Peyer's patch (tissue), 4 donors: ENCODE measurements at regions not wholly inside any gene's neighbourhood (a gene's known extent, or its start where the extent isn't known, plus 50 kb on each side); places are given as distances from the start of the nearest gene placed in this dataset.

Experiments used
- DNase-seq, 3 donors: peaks; one replicate each; pipeline ENCODE4 v3.0.0-alpha.2; 2017 to 2019
- H3K27ac ChIP-seq, 4 donors: fragments of 200-600 bp; sonication (generic); one replicate each; pipeline ENCODE4 v1.5.1; 2016 to 2019
- H3K27me3 ChIP-seq, 2 donors: fragments of 200-600 bp; sonication (generic); one replicate each; pipeline ENCODE4 v1.5.1; 2019
- H3K36me3 ChIP-seq, 3 donors: fragments of 200-600 bp; sonication (generic); one replicate each; pipeline ENCODE4 v1.5.1; 2016 to 2019
- H3K4me1 ChIP-seq, 4 donors: fragments of 200-600 bp; sonication (generic); one replicate each; pipeline ENCODE4 v1.5.1; 2016 to 2019
- H3K4me3 ChIP-seq, 4 donors: fragments of 200-600 bp; sonication (generic); 1 replicate in 3 of 4; 2 replicates in 1 of 4; pipeline ENCODE4 v1.5.1; 2016 to 2019; ENCODE audit warnings: mild to moderate bottlenecking in 1 of 4
- H3K9me3 ChIP-seq, 4 donors: fragments of 200-600 bp; sonication (generic); one replicate each; pipeline ENCODE4 v1.5.1; 2016 to 2019; ENCODE audit warnings: mild to moderate bottlenecking in 1 of 4
- CTCF ChIP-seq, 6 experiments: fragments of 450-650 bp in 4 of 6; fragments of 200-600 bp in 2 of 6; sonication (generic) in 1 of 6; IDR thresholded peaks; one replicate each; pipeline ENCODE4 v1.5.1; 2017 to 2019; ENCODE audit warnings: antibody characterized with exemption in 6 of 6, mild to moderate bottlenecking in 3 of 6, moderate library complexity in 1 of 6
- POLR2A ChIP-seq, 2 donors: fragments of 450-650 bp; IDR thresholded peaks; one replicate each; pipeline ENCODE4 v1.5.1; 2017; ENCODE audit warnings: antibody characterized with exemption in 2 of 2, mild to moderate bottlenecking in 2 of 2, moderate library complexity in 2 of 2

- Histone ChIP-seq H3K4me1 (no peaks in the 10 kb centered on the region), H3K4me3 (no peak overlapping the region), H3K36me3 (no peaks in the 10 kb centered on the region), H3K27me3 (no peaks in the 10 kb centered on the region), H3K27ac (no peak overlapping the region), H3K9me3 (no peaks in the 10 kb centered on the region)
- no peak for TF ChIP-seq CTCF (IDR thresholded peaks at IDR 0.05)
- no peak for TF ChIP-seq POLR2A (IDR thresholded peaks at IDR 0.05)
- DNase-seq: no peak
Observed at GRCh38 chr5:6837095-6837494, 123.9 kb downstream of the TENT4A start.

GRCh38 chr5:6837519-6838110 is 124.4 kb downstream of the TENT4A start:
- DNase-seq: peak in 1 of 3 donors; percentile 61

GRCh38 chr5:6838736-6839135 is 125.5 kb downstream of the TENT4A start:
- Histone ChIP-seq H3K9me3 (no peaks in the 10 kb centered on the region), H3K4me1 (no peaks in the 10 kb centered on the region), H3K4me3 (no peak overlapping the region), H3K36me3 (no peaks in the 10 kb centered on the region), H3K27ac (no peak overlapping the region), H3K27me3 (no peaks in the 10 kb centered on the region)
- DNase-seq: no peak
- TF ChIP-seq POLR2A (IDR thresholded peaks at IDR 0.05) (no peak), CTCF (IDR thresholded peaks at IDR 0.05) (no peak)

More at GRCh38 chr5:6837519-6838110, 124.4 kb downstream of the TENT4A start:
- Histone ChIP-seq H3K27ac (no peak overlapping the region), H3K4me3 (no peak overlapping the region), H3K9me3 (no peaks in the 10 kb centered on the region), H3K36me3 (no peaks in the 10 kb centered on the region), H3K4me1 (no peaks in the 10 kb centered on the region), H3K27me3 (no peaks in the 10 kb centered on the region)
- TF ChIP-seq CTCF (IDR thresholded peaks at IDR 0.05) (peak in 4 of 6 experiments; percentile 41 to 57 (median 48)), POLR2A (IDR thresholded peaks at IDR 0.05) (no peak)

- Histone ChIP-seq H3K4me3 (no peak overlapping the region), H3K4me1 (no peaks in the 10 kb centered on the region), H3K36me3 (no peaks in the 10 kb centered on the region), H3K27ac (no peak overlapping the region), H3K9me3 (no peaks in the 10 kb centered on the region), H3K27me3 (no peaks in the 10 kb centered on the region)
- no peak for DNase-seq
- TF ChIP-seq POLR2A (IDR thresholded peaks at IDR 0.05) (no peak), CTCF (IDR thresholded peaks at IDR 0.05) (no peak)
Observed at GRCh38 chr5:6840136-6840793, 127.0 kb downstream of the TENT4A start.

- no peaks in the 10 kb centered on the region for H3K9me3 ChIP-seq
- H3K4me1 ChIP-seq: no peaks in the 10 kb centered on the region
- H3K36me3 ChIP-seq: no peaks in the 10 kb centered on the region
- TF ChIP-seq POLR2A (IDR thresholded peaks at IDR 0.05) (no peak), CTCF (IDR thresholded peaks at IDR 0.05) (no peak)
- no peak overlapping the region for H3K4me3 ChIP-seq
- no peak for DNase-seq
- no peaks in the 10 kb centered on the region for H3K27me3 ChIP-seq
- no peak overlapping the region for H3K27ac ChIP-seq
Observed at GRCh38 chr5:6843335-6843734, 130.1 kb downstream of the TENT4A start.
